ENCODE measurements at regions not wholly inside any gene's neighbourhood (a gene's known extent, or its start where the extent isn't known, plus 50 kb on each side); places are given as distances from the start of the nearest gene placed in this dataset.
"Not testable (repeated sequence)": the region's sequence is repeated elsewhere in the genome, so short reads cannot be mapped to it uniquely, and the experiment has no call there.

DNA sequence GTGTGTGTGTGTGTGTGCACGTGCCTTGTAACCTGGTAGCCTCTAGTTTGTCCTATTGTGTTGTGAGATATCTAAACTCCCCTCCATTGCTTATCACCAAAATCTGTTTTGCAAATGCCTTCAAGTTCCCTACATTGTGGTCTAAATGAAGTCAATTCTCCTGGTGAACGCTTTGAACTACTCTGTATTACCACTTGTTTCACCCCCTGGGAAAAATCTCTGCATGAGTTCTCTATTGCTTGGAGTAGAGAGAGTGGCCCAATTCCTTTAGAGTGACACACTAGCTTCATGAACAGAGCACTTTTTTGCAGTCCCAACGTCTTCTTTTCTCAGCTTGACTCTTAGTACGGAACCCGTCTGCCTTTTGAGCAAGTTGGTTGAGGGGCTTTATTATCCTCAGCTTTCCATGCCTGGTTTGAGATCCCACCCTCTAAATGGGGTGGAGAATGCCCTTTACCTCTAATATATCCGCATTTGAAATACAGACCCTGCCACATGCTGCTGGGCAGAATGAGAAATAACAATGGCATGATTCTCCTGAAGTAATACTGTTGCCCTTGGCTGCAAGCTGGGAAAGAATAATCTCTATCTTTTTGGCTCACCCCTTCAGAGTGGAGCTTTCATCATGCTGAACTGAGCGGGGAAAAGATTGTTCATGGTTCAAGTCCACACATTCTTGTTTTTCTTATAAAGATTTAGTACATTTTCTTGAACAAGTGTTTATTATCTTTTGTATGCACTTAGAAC is 2545.3 kb downstream of the PCDH9 start:
- no peak for DNase-seq (ENCODE audit: low read depth)

DNA sequence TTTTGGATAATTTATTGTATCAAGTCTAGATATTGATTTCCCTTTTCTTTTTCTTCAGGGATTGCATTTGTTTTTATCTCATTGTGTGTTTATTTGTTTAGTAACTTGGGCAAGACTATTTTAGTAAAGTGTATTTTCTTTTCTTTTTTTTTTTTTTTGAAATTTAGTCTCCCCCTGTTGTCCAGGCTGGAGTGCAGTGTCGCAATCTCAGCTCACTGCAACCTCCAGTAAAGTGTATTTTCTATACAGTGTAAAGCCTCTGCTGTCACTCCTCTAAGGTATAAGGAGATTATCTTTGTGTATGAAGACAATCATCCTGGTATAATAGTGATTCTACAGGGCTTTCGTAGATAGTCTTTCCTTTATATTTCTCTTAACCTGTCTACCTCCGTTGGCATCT is 2546.0 kb downstream of the PCDH9 start:
- no peak for DNase-seq (ENCODE audit: low read depth)

DNA sequence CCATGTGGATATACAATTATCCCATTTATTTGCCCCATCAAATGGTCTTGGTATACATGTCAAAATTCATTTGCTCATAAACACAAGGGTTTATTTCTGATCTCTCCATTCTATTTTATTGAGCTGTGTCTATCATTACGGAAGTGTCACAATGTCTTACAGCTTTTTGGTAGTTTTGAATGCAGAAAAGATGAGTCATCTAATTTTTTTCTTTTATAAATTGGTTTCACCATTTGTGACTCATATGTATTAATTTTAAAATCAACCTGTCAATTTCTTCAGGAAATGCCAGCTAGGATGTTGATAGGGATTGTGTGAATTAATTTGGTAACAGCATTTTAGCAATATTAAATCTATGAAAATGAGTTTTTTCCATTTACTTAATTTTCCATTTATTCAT is 2549.4 kb downstream of the PCDH9 start:
- no peak for DNase-seq (ENCODE audit: low read depth)

DNA sequence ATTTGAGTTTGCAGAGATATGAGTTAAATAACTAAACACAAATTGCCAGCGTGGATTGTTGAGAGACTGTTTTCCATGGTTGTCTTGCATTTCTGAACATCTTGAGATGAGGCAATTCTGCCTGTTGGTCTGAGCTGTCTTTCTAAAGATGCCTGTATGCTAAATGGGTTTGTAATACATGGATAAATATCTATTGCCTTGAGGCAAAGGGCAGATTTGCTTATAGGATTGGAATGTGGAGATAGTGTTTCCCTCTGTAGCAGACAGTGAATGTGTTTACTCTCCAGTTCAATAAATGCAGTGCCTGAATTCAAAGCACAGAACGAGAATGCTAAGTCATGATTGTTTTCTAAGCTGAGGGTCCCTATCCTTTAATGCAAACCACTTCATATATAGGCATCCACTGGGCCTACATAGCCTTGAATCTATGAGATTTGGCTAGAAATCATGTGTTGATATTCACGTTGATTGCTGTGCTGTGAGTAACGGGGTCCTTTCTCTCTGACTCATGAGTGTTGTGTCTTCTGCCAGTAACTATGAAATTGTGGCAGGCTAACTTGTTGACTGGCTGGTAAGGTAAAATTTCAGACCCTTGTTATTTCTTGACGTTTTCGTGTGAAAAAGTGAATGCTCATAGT is 2554.8 kb downstream of the PCDH9 start:
- peak; percentile 59 for DNase-seq (ENCODE audit: low read depth)

DNA sequence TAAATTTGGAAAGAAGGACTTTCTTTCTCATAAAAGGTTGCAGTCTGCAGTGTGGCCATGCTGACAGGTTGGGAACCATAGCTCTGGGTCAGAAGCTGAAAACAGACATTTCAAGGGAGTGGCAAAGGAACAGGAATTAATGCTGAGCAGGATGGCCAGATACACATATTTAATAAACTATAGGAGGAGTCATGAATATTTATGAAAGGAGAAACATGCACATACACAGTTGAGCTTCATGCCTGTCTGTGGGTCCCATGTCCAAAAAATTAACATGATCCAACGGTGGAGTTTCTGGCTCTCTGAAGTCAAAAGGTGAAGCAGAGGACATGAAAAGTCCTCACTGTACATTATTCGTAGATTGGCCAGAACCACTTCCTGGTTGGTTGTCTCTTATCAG is 2556.0 kb downstream of the PCDH9 start:
- no peak for DNase-seq (ENCODE audit: low read depth)

DNA sequence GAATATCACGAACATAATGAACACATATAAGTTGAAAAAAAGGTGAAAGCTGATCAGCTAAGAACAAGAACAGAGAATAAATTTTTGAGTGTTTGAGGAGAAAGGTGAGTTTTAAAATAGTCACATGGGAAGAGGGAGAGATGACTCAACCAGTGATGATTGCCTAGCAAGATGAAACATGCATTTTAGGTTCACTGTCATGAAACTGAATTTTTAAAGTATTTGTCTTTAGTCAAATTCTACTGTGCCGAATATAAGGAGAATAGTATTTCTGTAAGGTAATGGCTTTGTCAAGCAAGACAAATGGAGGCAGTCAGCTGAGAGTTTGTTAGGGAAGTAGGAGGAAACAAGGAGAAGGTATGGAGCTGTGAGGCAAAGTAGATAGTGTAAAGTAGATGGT is 2557.4 kb downstream of the PCDH9 start:
- DNase-seq (ENCODE audit: low read depth): no peak

DNA sequence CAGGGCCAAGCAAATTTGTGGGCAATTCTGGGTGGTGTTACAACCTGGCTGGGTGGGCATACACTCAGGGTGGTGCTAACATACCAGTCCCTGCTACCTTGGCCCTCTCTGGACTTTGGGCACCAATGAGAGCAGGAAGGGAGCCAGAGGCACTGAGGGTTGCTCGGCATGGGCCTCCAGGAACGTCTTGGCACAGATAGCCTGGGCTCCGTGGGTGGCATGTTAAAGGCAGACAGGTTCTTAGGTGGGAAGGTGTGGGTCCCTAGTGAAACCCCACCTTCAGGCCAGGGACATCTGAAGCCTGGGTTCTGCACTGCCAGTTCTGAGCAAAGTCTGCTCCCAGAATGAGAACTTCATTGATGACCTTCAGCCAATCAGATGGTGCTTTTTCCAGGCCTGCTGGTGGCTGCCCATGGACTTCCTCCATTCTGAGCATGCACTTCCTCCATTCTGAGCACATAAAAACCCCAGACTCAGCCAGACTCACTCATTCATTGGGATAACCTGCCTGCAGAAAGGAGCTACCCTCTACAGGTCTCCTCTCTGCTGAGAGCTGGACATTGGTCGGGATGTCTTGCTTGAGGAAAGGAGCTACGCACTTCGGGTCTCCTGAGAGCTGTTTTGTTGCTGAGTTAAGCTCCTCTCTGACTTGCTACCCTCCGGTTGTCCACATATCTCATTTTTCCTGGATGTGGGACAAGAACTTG is 2567.1 kb downstream of the PCDH9 start:
- no peak for DNase-seq (ENCODE audit: low read depth)

DNA sequence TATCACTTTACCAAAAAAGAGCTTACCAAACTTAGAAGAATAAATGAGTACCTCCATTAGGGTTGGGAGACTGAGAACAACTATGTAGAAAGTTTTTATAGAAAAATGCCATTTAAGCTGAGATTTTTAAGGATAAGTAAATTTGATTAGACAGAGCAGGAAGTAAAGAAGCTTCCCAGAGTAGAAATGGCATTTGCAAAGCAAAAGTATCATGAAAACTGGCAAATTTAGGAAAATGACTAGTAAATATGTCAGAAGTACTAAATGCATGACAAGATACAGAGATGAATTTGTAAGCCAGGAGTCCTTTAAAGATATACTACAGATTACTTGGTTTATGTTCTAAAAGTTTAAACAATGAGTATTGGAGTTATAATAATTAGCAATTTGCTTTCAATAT is 2581.8 kb downstream of the PCDH9 start:
- DNase-seq (ENCODE audit: low read depth): no peak

DNA sequence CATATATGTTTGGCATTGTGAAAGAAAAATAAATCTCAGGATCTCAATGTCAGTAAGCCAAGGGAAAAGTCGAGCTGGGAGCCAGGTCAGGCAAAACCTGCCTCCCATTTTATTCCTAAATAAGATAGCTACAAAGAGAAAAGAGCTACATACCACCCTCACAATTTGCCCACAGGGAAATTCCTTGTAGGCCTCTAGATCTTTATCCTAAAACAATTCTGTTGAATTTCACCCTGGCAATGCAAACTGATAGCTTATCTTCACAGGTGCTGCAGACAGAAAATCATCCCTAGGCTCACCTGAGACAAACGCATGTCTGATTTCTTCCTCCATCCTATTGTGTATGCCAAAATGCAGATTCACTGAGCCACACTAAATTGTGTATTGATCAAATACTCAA is 2587.1 kb downstream of the PCDH9 start:
- no peak for DNase-seq (ENCODE audit: low read depth)

DNA sequence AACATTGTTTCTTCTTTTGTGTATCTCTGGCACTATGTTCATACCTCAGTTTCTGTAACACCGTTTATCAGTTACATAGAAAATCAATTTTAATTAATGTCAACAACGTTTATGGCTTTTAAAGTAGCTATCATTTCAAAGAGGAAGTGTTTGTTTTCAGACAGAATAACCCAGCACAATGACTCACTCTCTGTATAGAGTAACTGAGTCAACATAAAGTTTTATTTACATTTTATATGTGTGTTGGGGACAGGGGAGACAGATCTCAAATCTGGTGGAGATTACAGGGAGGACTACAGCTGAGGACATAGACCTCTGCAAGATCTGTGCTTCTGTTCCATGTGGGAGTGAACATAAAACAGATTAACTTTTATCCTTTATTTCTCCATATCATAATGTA is 2590.1 kb downstream of the PCDH9 start:
- DNase-seq (ENCODE audit: low read depth): no peak

DNA sequence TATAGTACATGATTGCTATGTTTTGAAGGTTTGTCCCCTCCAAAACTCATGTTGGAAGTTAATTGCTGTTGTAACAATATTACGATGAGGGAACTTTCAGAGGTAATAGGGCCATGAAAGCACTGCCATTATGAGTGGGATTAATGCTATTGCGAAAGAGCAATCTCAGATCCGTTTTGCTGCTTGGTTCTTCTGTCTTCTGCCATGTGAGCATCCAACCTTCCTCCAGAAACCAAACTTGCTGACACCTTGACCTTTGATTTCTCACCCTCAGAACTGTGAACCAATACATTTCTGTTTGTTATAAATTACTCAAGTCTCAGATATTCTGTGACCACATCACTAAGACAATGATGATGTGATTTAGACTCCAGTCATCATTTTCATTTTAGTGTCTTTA is 2590.9 kb downstream of the PCDH9 start:
- DNase-seq (ENCODE audit: low read depth): no peak

DNA sequence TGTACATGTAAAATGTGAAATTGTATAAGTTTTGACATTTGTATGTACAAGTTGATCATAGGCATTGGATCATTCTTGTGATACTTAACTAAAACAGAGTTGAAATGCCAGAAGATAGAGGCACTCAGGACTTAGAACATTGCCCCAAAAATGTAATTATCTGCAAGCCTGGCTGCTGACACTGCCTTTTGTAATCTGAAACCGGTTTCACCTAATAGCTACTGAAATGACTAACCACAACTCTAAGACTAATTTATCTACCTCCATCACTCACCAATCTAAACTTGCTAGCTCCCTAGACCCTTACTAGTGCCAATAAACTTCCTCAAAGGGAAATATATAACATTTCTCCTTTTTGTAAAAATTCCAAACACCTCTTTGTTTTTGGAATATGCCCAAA is 2596.2 kb downstream of the PCDH9 start:
- no peak for DNase-seq (ENCODE audit: low read depth)

DNA sequence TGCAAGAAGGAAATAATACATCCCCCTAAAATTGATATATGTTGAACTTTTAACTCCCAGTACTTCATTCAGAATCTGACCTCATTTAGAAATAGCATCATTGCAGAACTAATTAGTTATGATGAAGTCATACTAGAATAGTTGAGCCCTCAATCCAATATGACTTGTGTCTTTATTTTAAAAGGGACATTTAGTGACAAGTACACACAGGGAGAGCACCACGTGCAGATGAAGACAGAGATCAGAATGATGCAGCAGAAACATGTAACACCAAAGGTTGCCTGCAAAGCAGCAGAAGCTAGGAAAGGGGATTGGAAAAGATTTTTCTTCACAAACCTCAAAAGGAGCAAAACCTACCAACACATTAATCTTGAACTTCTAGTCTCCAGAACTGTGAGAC is 2602.5 kb downstream of the PCDH9 start:
- DNase-seq (ENCODE audit: low read depth): no peak

DNA sequence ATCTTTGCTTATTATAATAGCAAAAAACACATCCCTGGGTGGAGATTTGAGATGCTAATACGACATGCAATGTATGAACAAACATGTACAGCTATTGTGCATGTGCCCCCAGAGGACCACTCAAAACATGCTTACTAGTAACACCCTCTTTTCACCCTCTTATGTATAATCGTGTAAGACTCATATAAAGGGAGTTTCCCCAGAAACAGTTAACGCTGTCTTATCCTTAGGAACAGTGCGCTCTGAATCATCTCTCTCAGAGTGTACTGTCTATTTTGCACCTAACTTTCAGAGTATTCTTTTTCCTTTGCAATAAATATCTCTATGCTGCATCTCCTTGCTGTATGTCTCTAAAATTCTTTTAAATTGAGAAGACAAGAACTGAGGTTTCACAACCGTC is 2604.0 kb downstream of the PCDH9 start:
- DNase-seq (ENCODE audit: low read depth): no peak

DNA sequence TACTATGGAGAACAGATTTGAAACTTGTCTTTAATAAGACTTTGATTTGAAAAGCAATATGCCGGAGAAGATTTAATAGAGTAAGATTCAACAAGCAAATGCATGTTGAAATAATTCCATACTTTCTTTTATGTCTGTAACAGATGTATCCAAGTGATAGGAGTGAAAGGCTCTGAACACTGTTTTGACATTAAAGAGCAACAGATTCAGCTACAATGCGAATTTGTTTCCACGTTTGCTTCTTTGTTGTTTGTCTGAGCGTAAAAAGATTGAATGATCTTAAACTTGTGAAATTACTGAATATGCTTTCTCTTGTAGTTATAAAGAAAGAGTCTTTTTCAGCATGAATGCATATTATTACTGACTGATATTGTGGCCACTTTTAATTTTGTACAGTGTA is 2612.9 kb downstream of the PCDH9 start:
- no peak for DNase-seq (ENCODE audit: low read depth)

DNA sequence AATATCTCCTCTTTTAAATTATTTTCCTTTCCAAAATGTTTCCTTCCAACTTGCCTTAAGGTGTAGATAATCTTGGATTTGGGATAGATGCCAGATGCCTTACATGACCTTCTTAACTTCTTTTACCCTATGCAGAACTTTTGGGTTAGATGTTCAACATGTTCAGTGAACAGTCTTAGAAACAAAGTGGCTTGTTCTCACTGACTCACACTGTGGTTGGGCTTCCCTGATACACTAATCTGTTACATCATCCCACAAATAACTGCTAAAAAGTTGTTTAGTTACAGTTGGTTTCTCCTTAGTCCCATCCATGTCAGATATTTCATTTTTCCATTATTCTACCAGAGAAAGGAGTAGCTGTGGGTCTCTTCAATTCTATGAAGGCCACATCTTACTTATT is 2638.2 kb downstream of the PCDH9 start:
- peak; percentile 77 for DNase-seq (ENCODE audit: low read depth)

DNA sequence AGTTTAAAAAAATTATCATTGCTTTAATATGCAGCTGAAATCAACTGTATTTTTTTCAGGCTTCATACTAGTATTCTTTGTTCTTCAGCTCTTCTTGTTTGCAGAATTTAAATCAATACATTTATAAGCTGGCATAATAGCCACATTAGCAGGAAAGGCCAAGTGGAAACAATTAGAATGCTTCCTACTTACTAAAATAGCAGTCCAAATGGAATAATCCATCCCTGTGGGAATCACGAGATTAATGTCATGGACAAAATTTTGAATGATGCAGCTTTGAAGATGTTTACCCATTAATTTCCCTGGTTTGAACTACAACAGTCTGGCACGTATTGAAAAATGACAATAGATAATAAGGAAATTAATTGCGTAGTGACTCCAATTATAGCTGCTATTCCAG is 2650.8 kb downstream of the PCDH9 start:
- no peak for DNase-seq (ENCODE audit: low read depth)

DNA sequence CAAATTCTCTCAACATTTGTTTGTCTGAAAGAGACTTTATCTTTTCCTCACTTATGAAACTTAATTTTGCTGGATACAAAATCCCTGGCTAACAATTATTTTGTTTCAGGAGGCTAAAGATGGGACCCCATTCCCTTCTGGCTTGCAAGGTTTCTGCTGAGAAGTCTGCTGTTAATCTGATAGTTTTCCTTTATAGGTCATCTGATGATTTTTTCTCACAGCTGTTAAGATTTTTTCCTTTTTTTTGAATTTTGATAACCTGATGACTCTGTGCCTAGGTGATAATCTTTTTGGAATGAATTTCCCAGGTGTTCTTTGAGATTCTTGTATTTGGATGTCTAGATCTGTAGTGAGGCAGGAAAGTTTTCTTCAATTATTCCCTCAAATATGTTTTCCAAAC is 2661.4 kb downstream of the PCDH9 start:
- DNase-seq (ENCODE audit: low read depth): no peak

DNA sequence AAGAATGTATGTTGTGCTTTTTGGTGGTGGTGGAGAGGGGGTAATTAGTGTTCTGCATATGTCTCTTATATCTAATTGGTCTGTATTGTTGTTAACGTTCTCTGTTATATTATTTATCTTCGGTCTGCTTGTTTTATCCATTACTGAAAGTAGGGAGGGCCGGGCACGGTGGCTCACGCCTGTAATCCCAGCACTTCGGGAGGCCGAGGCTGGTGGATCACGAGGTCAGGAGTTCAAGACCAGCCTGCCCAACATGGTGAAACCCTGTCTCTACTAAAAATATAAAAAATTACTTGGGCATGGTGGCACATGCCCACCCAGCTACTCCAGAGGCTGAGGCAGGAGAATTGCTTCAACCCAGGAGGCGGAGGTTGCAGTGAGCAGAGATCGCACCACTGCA is 2672.1 kb downstream of the PCDH9 start:
- DNase-seq (ENCODE audit: low read depth): not testable (repeated sequence)

DNA sequence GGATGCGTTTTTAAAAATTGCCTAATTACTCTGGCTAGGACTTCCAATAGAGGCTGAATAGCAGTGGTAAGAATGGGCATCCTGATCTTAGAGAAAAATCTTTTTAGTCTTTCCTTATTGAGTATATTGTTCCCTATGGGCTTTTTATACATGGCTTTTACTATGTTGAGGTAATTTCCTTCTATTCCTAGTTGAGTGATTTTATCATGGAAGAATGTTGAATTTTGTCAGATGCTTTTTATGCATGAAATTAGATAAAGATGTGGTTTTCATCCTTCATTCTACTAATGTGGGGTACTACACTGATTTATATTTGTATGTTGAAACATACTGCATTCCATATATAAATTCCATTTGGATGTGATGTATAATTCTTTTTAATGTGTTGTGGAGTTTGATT is 2673.8 kb downstream of the PCDH9 start:
- DNase-seq (ENCODE audit: low read depth): peak; percentile 55

DNA sequence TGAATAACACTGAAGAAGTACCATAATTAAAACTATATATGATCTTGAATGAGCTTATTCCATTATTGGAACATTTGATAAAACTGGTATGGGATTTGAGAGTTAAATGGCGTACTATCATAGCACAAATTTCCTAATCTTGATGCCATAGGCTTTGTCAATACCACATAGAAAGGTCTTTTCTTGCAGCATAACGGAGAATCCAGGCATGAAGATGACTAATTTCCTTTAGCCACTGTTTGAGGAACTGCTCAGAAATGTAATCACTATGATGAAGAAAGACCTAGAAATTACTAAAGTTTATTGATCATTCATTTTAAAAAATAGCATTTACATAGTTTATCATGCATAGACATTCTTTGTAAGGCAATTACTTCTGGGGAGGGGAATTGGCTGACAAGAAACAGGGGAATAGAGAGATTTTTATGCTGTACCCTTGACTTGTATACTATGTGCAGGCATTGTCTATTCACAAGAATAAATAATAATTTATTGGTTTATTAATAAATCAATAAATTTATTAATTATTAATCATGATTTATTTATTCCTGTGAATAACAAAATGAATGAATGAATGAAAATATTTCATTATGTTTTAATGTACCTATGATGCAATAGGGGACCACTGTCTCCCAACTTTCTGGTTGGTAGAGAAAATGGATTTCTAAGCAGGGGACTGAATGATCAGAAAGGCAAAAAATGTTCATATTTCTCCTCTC is 2676.6 kb downstream of the PCDH9 start:
- DNase-seq (ENCODE audit: low read depth): peak; percentile 46

DNA sequence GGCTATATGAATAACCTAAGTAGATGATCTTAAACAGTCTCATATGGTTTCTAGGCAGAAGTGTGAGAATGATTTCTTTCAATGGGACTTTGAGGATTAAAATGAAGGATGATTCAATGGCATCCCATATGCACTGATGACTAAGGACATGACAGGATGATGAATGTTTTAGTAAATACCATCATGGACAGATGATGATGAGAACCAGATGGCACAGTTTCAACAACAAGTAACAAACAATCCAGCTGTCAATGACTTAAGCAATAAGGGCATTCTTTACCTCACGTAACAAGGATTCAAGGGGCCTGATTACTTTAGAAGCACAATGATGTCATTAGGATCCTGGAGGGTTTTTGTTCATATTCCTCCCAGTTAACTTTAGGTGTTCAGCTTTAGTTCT is 2678.4 kb downstream of the PCDH9 start:
- peak; percentile 73 for DNase-seq (ENCODE audit: low read depth)

DNA sequence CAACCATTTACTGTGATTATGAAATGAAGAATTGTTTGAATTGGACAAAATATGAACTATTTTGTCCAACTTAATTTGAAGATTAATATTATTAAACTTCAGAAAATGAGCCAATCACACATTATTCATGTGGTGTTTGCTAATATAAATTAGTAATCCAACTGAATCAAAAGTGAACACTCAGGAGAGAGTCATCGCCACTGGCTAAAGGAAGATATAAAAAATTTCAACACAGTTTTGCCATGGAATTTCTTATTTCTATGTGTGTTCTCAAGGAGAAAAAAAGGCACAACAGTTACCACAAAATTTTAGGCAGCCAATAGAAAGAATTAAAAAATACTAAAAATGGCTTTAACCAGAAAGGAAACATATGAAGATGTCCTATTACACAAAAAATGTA is 2683.8 kb downstream of the PCDH9 start:
- no peak for DNase-seq (ENCODE audit: low read depth)
